HG03354 (cell line): ENCODE measurements at regions not wholly inside any gene's neighbourhood (a gene's known extent, or its start where the extent isn't known, plus 50 kb on each side); places are given as distances from the start of the nearest gene placed in this dataset.
"Not testable (repeated sequence)": the region's sequence is repeated elsewhere in the genome, so short reads cannot be mapped to it uniquely, and the experiment has no call there.

Source experiments
- ATAC-seq: cut with Tn5 transposase; IDR thresholded peaks from one replicate; pipeline ENCODE4 v1.9.1; 2021; ENCODE audit warnings: mild to moderate bottlenecking; ENCODE audit not compliant: unreplicated experiment, poor library complexity, severe bottlenecking

GRCh38 chr12:104906695-104907094 is 51.4 kb downstream of the SLC41A2 start:
- ATAC-seq: no peak

- ATAC-seq: not testable (repeated sequence)
Measured at GRCh38 chr12:104905446-104905845, 52.6 kb downstream of the SLC41A2 start.

GRCh38 chr12:104903648-104904423 is 54.3 kb downstream of the SLC41A2 start:
- no peak for ATAC-seq

DNA sequence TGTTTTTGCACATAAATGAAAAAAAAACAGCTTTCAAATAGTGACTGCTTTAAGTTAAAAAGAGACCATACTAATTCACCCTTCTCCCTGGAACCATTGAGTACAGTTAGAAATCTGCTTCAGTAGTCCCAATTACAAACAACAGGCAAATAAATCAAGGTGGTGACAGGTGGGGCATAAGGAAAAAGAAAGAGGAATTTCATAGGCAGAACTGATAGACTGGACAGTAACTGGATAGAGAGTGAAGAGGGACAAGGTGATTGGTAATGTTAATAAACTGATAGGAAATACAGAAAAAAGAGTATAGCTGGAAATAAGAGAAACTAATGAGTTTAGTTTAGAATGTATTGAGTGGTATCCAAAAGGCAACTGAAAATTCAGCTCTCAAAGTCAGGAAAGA is 56.0 kb downstream of the SLC41A2 start:
- ATAC-seq: no peak

DNA sequence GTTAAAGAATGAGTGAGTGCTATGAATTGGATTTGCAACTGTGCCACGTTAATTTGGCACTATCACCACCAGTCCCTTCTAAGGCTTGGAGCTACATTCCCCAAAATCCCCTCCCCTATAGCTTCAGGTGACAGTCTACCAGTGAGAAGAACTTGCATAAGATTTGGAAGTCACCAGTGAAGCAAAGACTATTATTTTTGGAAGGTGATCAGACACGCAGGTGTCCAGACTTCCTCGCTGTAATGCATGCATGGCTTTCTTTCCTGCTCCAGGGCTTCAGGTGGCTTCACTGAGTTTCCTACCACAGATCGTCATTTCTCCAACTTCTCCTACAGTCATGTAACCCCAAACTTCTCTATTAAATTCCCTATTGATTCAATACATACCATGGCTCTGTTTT is 61.4 kb downstream of the SLC41A2 start:
- ATAC-seq: no peak

DNA sequence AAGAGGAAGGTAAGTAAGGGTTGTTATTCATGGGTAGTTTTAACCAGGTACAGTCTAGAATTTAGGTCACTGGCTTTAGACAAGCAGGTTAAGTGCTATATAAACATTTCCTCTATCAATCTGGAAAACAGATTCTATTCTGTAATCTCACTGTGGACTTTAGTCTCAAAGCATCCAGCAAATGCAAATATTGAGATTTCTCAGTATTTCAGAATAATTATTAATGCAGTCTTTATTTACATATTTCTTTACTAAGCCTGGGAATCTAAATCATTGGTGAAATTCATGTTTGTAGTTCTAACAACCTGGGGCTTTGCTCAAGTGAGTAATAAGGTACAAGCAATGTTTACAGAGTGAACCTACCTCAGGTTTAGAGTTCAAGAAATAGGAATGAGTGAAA is 61.9 kb downstream of the SLC41A2 start:
- ATAC-seq: no peak

DNA sequence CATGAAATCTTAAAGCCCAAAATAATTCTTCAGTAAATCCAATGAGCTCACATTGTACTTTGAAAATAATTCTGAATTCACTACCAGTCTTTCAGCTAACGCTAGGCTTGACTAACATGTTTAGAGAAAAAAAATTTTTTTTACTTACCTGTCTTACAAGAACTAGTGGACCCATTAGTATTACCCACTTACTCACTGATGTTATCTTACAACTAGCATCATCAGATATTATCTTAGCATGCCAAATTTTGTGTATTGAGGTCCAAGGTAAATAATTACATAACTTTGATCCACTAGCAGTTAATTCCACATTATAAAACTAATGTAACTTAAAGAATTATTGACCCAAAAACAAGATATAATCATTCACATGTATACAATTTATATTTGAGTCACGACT is 62.7 kb downstream of the SLC41A2 start:
- no peak for ATAC-seq

DNA sequence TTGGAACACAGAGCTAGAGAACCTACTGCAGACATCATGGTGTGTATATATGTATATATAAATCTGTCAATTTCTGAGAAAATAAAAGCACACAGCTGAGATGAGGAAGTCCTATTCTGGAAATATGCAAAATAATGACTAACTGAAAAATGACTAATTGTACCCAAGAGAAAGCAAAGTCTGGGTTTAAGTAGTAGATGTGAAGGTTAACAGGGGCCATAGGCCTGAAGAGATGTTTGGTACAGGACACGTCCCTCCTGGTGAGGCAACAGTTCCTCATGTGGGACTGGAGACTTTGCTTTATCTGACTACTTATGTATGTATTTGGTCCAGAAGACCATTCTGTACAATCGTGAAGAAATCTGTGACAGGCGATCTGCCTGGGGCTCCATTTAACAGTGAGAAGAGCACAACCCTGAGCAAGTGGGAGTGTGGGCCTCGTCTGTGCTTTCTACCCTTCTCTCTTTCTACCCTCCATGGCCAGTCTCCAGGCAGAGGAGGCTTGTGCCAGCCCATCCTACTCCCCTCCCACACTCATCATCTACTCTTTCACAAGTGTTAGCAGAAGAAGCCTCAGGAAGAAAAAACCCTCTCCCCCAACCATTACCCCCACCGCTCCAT is 67.5 kb downstream of the SLC41A2 start:
- peak; percentile 74 for ATAC-seq

DNA sequence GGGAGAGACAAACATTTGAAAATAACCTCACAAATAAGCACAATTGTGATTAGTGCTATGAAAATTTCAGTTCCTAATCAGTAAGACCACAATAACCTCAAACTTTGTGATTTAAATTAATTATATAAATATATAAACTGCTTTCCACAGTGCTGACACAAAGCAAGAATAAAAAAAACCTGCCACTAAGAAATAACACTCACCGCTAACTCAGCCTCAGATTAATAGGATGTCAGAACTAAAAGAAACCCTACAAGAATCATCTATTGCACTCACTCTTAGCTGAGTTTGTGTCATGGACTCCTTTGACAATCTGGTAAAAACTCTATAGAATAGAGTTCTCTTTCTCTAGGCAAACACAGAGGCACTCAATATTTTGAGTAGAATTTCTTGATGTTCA is 68.4 kb downstream of the SLC41A2 start:
- no peak for ATAC-seq

DNA sequence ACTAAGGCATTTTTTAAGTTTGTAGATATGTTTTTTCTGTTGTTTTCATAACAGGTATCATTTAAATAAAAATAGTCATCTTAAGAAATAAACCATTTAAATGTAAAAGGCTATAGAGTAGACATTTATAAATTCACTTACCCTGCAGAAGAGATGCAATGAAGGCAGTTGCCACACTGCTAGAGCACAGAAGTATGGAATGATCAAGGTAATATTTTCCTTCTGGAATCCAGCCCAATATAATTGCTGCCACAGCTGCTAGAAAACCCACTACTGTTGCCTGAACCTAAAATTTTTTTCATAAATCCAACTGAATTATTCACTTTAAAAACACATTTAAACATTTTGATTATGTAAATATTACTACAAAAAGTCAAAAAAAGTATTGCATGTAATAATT is 69.2 kb downstream of the SLC41A2 start:
- no peak for ATAC-seq

- ATAC-seq: no peak
Measured at GRCh38 chr12:104888481-104888880, 69.6 kb downstream of the SLC41A2 start.

DNA sequence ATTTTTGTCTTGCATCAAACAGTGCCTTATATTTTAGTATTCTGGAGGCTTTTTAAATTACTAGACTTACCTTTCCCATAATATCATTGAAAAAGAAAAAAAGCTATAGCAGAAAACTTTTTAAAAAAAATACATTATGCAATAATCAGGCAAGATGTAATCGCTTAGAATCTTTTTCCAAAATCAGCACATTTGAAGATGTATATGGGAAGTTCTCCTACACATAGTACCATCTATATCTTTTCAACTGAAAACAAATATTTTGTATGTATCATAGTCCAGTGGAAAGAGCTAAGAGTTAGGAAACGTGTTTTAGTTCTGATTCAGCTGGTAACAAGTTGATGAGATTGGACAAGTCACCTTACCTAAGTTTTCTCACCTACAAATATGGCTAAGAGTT is 70.6 kb downstream of the SLC41A2 start:
- ATAC-seq: no peak

GRCh38 chr12:104886418-104887401 is 71.4 kb downstream of the SLC41A2 start:
- ATAC-seq: no peak

GRCh38 chr12:104878858-104879257 is 79.2 kb downstream of the SLC41A2 start:
- not testable (repeated sequence) for ATAC-seq

GRCh38 chr12:104877103-104877705 is 80.9 kb downstream of the SLC41A2 start:
- ATAC-seq: no peak

- ATAC-seq: no peak
Measured at GRCh38 chr12:104873374-104873773, 84.7 kb downstream of the SLC41A2 start.

GRCh38 chr12:104870797-104871196 is 87.3 kb downstream of the SLC41A2 start:
- peak; percentile 49 for ATAC-seq

DNA sequence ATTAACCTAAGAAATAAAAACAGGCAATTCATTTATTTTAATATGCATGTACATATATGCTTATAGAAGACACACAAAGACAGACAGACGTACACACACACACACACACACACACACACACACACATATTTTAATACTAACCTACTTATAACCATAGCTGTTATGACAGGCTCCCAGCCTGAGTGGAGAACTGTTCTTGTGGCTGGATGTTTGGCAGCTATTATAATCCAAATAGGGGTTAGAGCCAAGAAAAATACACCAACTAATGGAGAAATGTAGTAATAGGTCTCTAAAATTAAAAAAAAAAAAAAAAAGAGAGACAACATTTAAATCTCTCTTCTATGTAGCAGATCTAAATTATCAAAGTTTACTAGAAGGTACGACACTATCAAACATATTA is 91.8 kb downstream of the SLC41A2 start:
- no peak for ATAC-seq

- peak; percentile 74 for ATAC-seq
Measured at GRCh38 chr12:104865080-104865479, 93.0 kb downstream of the SLC41A2 start.

DNA sequence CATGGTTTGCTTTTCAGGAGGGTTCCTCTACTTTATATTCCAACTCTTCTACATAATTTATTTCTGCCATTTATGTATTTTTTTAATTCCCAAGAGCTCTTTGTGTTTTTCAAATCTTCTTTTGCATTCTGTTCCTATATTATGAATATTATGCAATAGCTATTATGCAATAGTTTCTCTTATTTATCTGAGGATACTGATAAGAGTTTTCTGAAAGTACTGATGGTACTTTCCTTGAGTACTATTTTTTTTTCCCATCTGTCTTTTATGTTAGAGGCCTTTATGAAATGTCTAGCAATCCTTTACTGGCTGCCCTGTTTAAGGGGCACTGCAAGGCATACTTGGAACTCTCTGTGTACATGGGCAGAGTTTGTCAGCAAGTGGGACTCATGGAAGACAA is 93.4 kb downstream of the SLC41A2 start:
- ATAC-seq: no peak
